Neuron (in vitro differentiated cells): ENCODE measurements at regions not wholly inside any gene's neighbourhood (a gene's known extent, or its start where the extent isn't known, plus 50 kb on each side); places are given as distances from the start of the nearest gene placed in this dataset.

ENCODE experiments used
- H2AFZ ChIP-seq: one replicate; pipeline ENCODE4 v1.6.1; 2013; ENCODE audit warnings: low read depth, mild to moderate bottlenecking, inconsistent platforms, low read length, moderate library complexity
- H3K27me3 ChIP-seq: one replicate; pipeline ENCODE4 v1.6.1; 2013; ENCODE audit warnings: low read length; ENCODE audit not compliant: insufficient read depth
- H3K36me3 ChIP-seq: one replicate; pipeline ENCODE4 v1.6.1; 2013; ENCODE audit warnings: low read length; ENCODE audit not compliant: insufficient read depth
- H3K4me1 ChIP-seq: one replicate; pipeline ENCODE4 v1.6.1; 2013; ENCODE audit warnings: low read length; ENCODE audit not compliant: insufficient read depth
- H3K4me3 ChIP-seq: 2 replicates; pipeline ENCODE4 v1.5.1; 2013; ENCODE audit warnings: mild to moderate bottlenecking, low read length, moderate library complexity
- H3K9me3 ChIP-seq: one replicate; pipeline ENCODE4 v1.6.1; 2013; ENCODE audit warnings: low read length

DNA sequence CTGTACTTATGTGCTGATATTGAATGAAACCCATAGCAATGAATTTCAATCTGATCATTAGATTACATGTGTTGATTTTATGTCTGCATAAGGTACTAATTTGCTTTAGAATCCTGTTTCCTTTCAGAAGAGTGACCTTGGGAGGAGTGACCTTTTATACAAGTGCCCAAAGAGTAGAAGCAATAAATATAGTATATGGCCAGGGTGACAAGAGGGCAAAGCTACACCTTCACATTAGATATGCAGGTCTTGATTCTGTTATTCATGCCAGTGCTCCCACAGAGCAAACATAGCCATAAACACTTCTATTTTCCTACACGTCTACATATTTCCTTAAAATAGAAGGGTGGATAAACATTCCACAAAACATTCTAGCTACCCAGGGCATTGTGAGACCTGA is 158.2 kb upstream of the RAP2B start:
- Histone ChIP-seq H3K27me3 (no peaks in the 10 kb centered on the region), H3K36me3 (no peaks in the 10 kb centered on the region), H3K9me3 (no peaks in the 10 kb centered on the region), H3K4me1 (peaks cover 22% of the 10 kb centered on the region), H2AFZ (no peak overlapping the region), H3K4me3 (no peak overlapping the region)

GRCh38 chr3:153008226-153008625 is 153.8 kb upstream of the RAP2B start:
- Histone ChIP-seq H3K27me3 (no peaks in the 10 kb centered on the region), H2AFZ (peak overlapping the region; percentile 21), H3K4me3 (no peak overlapping the region), H3K36me3 (no peaks in the 10 kb centered on the region), H3K4me1 (peaks cover 10% of the 10 kb centered on the region), H3K9me3 (no peaks in the 10 kb centered on the region)

DNA sequence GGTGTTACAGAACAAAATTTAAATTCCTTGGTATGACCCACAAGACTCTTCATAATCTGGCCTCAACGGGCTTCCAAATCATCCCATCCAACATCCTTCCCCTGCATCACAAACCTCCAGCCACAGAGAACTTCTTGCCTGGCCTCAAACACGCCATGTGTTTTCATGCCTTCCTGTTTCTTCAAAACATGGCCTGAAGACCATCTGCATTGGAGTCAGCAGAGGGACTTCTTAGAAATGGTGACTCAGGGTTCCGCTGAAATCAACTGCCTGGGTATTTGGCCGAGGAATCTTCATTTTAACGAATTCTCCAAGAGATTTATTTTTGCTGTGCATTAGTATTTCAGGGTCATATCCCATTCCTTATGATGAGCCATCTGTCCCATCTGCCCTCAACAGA is 138.1 kb upstream of the RAP2B start:
- no peaks in the 10 kb centered on the region for H3K27me3 ChIP-seq
- no peaks in the 10 kb centered on the region for H3K9me3 ChIP-seq
- H3K4me1 ChIP-seq = peaks cover 2% of the 10 kb centered on the region
- no peaks in the 10 kb centered on the region for H3K36me3 ChIP-seq
- H3K4me3 ChIP-seq = no peak overlapping the region
- no peak overlapping the region for H2AFZ ChIP-seq

DNA sequence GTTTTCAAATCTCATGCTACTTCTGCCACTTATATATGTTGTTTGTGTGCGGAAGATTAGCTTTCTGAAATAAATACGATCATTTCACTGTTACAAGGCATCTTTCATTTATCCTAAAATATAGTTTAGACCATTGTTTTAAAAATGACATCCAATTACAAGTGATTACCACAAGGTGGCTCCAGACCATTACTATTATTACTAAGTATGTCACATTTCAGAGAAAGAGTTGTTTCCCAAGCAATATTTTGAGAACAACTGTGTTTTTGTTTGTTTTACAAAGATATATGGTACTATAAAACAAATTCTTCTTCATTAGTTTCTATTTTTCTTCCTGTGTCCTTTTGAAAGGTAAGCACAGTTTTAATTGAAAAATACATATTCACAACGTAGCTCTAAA is 136.0 kb upstream of the RAP2B start:
- H3K4me3 ChIP-seq = no peak overlapping the region
- H2AFZ ChIP-seq = no peak overlapping the region

DNA sequence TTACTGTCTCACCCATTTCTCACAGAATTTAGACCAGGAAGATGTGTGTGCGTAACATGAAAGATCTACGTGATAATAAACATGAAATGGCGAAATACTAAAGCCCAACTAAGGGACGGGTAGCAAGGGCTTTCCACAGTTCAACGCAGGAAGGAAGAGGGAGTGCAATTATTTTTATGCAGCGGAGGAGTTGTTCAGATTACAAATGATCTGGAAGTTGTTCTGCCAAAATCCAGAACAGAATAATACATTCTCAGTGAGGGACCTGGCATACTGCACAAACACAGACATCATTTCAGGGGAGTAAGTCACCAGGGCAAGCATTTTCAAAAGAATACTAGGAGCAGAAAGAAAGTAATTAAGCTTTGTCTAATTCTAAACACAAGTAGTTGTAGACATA is 133.6 kb upstream of the RAP2B start:
- no peaks in the 10 kb centered on the region for H3K36me3 ChIP-seq
- no peak overlapping the region for H2AFZ ChIP-seq
- H3K4me3 ChIP-seq = no peak overlapping the region
- H3K27me3 ChIP-seq = no peaks in the 10 kb centered on the region
- peaks cover 2% of the 10 kb centered on the region for H3K4me1 ChIP-seq
- H3K9me3 ChIP-seq = no peaks in the 10 kb centered on the region

More for the DNA sequence above, 136.0 kb upstream of the RAP2B start:
- H3K36me3 ChIP-seq = no peaks in the 10 kb centered on the region
- H3K4me1 ChIP-seq = peaks cover 2% of the 10 kb centered on the region
- no peaks in the 10 kb centered on the region for H3K9me3 ChIP-seq
- no peaks in the 10 kb centered on the region for H3K27me3 ChIP-seq

GRCh38 chr3:153029350-153029749 is 132.7 kb upstream of the RAP2B start:
- Histone ChIP-seq H3K4me3 (no peak overlapping the region), H2AFZ (no peak overlapping the region), H3K27me3 (no peaks in the 10 kb centered on the region), H3K36me3 (no peaks in the 10 kb centered on the region), H3K9me3 (no peaks in the 10 kb centered on the region), H3K4me1 (peaks cover 2% of the 10 kb centered on the region)

DNA sequence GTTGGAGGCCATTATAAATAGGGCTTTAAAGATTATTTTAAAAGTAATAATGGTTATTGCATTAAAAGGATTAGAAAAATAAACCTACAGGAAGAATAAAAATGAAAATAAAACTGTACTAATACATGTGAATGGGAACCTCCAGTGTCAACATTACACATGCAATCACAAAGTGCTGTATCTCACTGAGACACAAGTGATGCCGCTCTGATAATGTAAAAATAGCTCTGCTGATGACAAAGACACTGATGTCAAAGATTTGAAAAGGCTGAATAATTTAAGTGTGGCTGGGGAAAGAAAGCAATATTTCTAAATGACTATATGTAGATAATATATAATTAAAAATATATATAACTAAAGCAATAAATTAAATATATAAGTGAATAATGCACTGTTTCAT is 129.1 kb upstream of the RAP2B start:
- Histone ChIP-seq H3K4me3 (no peak overlapping the region), H3K27me3 (no peaks in the 10 kb centered on the region), H3K4me1 (peaks cover 2% of the 10 kb centered on the region), H3K36me3 (no peaks in the 10 kb centered on the region), H2AFZ (no peak overlapping the region), H3K9me3 (no peaks in the 10 kb centered on the region)

GRCh38 chr3:153036846-153037245 is 125.2 kb upstream of the RAP2B start:
- Histone ChIP-seq H3K4me1 (no peaks in the 10 kb centered on the region), H2AFZ (no peak overlapping the region), H3K4me3 (no peak overlapping the region), H3K27me3 (no peaks in the 10 kb centered on the region), H3K9me3 (no peaks in the 10 kb centered on the region), H3K36me3 (no peaks in the 10 kb centered on the region)

- no peaks in the 10 kb centered on the region for H3K27me3 ChIP-seq
- no peak overlapping the region for H2AFZ ChIP-seq
- no peaks in the 10 kb centered on the region for H3K4me1 ChIP-seq
- H3K36me3 ChIP-seq = no peaks in the 10 kb centered on the region
- H3K4me3 ChIP-seq = no peak overlapping the region
- no peaks in the 10 kb centered on the region for H3K9me3 ChIP-seq
These were observed 123.7 kb upstream of the RAP2B start for GRCh38 chr3:153038367-153038766.

GRCh38 chr3:153038779-153039178 is 123.2 kb upstream of the RAP2B start:
- no peak overlapping the region for H3K4me3 ChIP-seq
- no peaks in the 10 kb centered on the region for H3K9me3 ChIP-seq
- no peak overlapping the region for H2AFZ ChIP-seq
- no peaks in the 10 kb centered on the region for H3K27me3 ChIP-seq
- H3K4me1 ChIP-seq = no peaks in the 10 kb centered on the region
- no peaks in the 10 kb centered on the region for H3K36me3 ChIP-seq

- no peak overlapping the region for H3K4me3 ChIP-seq
- no peaks in the 10 kb centered on the region for H3K9me3 ChIP-seq
- H3K27me3 ChIP-seq = no peaks in the 10 kb centered on the region
These were observed 120.8 kb upstream of the RAP2B start for GRCh38 chr3:153041181-153041580.

DNA sequence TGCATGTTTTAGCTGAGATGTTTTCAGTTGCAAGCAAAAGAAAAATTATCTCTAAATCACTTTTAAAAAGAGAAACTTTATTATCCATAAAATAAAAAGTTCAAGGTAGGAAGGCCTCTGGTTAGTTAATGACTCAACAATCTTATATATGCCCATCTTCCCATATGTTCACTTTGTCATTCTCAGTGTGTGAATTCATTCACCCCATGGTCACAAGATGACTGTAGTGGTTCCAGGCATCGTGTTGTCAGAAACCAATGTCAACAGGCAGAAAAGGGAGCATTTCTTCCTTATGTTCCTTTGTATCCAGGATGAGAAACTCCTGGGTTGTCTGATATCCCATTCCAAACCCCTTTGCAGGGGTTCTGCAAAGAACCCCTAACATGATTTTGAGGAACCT is 119.9 kb upstream of the RAP2B start:
- no peak overlapping the region for H3K4me3 ChIP-seq
- no peak overlapping the region for H2AFZ ChIP-seq
- H3K27me3 ChIP-seq = no peaks in the 10 kb centered on the region
- H3K36me3 ChIP-seq = no peaks in the 10 kb centered on the region
- no peaks in the 10 kb centered on the region for H3K4me1 ChIP-seq
- H3K9me3 ChIP-seq = no peaks in the 10 kb centered on the region

More at GRCh38 chr3:153041181-153041580, 120.8 kb upstream of the RAP2B start:
- no peaks in the 10 kb centered on the region for H3K36me3 ChIP-seq
- H2AFZ ChIP-seq = no peak overlapping the region
- H3K4me1 ChIP-seq = no peaks in the 10 kb centered on the region

- Histone ChIP-seq H3K4me3 (no peak overlapping the region), H3K9me3 (no peaks in the 10 kb centered on the region), H2AFZ (peak overlapping the region; percentile 26), H3K27me3 (no peaks in the 10 kb centered on the region), H3K4me1 (no peaks in the 10 kb centered on the region), H3K36me3 (no peaks in the 10 kb centered on the region)
These were observed 118.2 kb upstream of the RAP2B start for GRCh38 chr3:153043729-153044328.

GRCh38 chr3:153045150-153045549 is 116.9 kb upstream of the RAP2B start:
- no peaks in the 10 kb centered on the region for H3K36me3 ChIP-seq
- no peaks in the 10 kb centered on the region for H3K9me3 ChIP-seq
- no peak overlapping the region for H2AFZ ChIP-seq
- no peaks in the 10 kb centered on the region for H3K27me3 ChIP-seq
- H3K4me1 ChIP-seq = no peaks in the 10 kb centered on the region
- no peak overlapping the region for H3K4me3 ChIP-seq
